ES-I3 (cell line): ENCODE measurements at regions not wholly inside any gene's neighbourhood (a gene's known extent, or its start where the extent isn't known, plus 50 kb on each side); places are given as distances from the start of the nearest gene placed in this dataset.

ENCODE experiments used
- H3K36me3 ChIP-seq: 2 replicates; pipeline ENCODE4 v1.6.1; 2013; ENCODE audit warnings: mild to moderate bottlenecking, low read length, control low read depth, moderate library complexity; ENCODE audit not compliant: insufficient read depth
- H3K4me1 ChIP-seq: 2 replicates; pipeline ENCODE4 v1.6.1; 2013; ENCODE audit warnings: mild to moderate bottlenecking, control low read depth, low read length; ENCODE audit not compliant: insufficient read depth
- H3K9ac ChIP-seq: 2 replicates; pipeline ENCODE4 v1.6.1; 2013; ENCODE audit warnings: low read depth, mild to moderate bottlenecking, low read length, moderate library complexity
- H3K9me3 ChIP-seq: 2 replicates; pipeline ENCODE4 v1.6.1; 2013; ENCODE audit warnings: mild to moderate bottlenecking, low read length, moderate library complexity; ENCODE audit not compliant: control insufficient read depth, insufficient read depth

DNA sequence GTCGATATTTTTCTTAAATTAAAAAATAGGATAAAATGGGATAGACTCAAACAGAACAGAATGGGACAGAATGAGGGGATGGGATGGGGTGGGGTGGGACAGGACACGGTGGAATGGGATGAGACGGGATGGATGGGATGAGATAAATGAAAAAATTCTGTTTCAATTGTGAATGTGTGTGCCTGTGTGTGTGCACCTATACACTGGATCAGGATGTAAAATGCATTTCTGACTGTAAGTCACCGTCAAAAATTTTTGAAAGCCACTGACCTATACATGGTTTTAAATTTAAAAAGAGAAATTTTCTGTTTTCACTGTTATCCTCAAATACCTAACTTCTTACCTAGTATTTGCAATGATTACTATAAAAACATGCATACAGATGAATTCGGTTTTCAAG lies 108.7 kb upstream of the UBE2E2 start:
- H3K4me1 ChIP-seq, result peaks cover 7% of the 10 kb centered on the region; the same call in 1 of the 2 replicates
- no peaks in the 10 kb centered on the region for H3K36me3 ChIP-seq

DNA sequence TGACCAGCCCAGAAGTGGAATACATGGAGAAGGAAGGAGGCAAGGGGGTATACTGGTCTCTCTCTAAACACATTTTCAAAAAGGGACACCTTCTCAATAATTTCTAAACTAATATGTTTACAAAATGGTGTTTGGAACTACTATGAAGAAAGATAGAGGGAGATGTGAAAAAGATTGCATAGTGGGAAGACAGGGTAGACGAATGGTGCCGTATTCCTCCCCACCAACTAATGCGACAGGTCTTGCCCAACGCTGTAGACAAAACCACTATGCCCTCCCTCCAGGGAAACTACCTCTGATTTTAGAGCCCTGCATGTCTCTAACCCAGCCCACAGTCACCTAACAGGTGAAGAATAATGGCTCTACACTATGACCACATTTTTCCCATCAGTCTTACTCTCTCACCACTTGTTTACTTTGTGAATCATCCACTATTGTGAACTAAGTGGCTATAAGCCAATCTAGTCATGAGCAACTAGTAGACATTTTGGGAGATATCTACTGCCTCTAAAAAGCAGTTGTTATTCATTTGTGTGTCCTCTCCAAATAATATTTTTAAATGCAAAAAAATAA lies 108.2 kb upstream of the UBE2E2 start:
- peaks cover 3% of the 10 kb centered on the region; the same call in 1 of the 2 replicates for H3K9me3 ChIP-seq
- peaks cover 7% of the 10 kb centered on the region; the same call in 1 of the 2 replicates for H3K4me1 ChIP-seq
- H3K36me3 ChIP-seq, result no peaks in the 10 kb centered on the region
- no peak overlapping the region for H3K9ac ChIP-seq

More for the DNA sequence above, 108.7 kb upstream of the UBE2E2 start:
- Histone ChIP-seq H3K9me3 (peaks cover 3% of the 10 kb centered on the region; the same call in 1 of the 2 replicates), H3K9ac (no peak overlapping the region)

DNA sequence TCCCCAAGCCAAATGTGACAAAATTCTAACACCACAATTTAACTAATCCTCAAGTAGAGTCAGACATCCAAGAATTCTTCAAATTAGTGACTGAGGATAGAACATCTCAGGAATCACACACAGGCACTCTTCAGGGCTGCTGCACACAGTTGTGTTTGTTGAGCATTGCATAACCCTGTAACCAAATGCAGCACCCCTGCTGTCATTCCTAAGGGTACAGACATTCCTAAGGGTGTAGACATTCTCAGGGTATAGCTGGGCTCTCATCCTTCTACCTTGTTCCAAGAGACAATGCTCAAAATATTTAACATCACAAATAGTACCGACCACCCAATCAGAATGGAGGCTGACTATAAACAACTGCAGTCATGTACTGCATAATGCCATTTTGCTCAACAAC lies 107.1 kb upstream of the UBE2E2 start:
- Histone ChIP-seq H3K9me3 (peaks cover 3% of the 10 kb centered on the region; the same call in 1 of the 2 replicates), H3K36me3 (no peaks in the 10 kb centered on the region), H3K4me1 (peaks cover 7% of the 10 kb centered on the region; the same call in 1 of the 2 replicates), H3K9ac (no peak overlapping the region)

DNA sequence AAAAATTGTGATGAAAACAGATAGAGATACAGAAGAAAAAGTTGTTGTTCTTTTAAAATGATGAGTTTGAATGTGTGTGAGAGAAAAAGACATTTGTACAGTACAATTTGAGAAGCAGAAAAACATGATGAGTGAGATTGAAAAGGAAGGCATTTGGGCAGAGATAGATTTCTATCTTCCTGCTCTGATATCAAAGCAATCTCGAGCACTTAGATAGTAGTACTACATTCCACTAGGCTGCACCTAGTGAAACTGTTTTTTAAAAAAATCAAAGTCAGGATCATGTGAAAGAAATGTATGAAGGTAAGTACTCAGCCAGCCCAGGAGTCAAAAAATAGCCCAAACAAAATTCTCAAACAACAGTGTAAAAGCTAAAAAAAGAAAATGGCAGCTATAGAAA lies 104.1 kb upstream of the UBE2E2 start:
- H3K9ac ChIP-seq, result no peak overlapping the region
- H3K4me1 ChIP-seq, result peaks cover 7% of the 10 kb centered on the region; the same call in 1 of the 2 replicates
- H3K36me3 ChIP-seq, result no peaks in the 10 kb centered on the region
- no peaks in the 10 kb centered on the region for H3K9me3 ChIP-seq

DNA sequence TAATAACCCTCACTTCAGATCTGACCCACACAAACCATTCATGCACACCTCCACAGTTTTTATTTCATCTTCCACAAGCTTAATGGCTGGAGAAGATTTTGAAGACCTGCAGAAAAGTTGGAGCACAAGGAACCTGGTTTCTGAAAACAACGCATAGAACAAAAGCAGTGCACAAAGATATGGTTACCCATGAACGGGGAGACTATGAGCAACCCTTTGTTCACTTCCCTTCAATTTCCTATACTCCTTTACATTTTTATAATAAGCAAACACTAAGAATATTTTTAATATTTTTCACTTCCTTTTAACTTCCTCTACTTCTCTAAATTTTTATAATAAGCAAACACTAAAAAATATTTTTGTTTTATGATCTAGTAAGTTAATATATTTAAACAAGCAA lies 103.5 kb upstream of the UBE2E2 start:
- H3K9me3 ChIP-seq, result no peaks in the 10 kb centered on the region
- no peaks in the 10 kb centered on the region for H3K36me3 ChIP-seq
- H3K4me1 ChIP-seq, result peaks cover 7% of the 10 kb centered on the region; the same call in 1 of the 2 replicates
- H3K9ac ChIP-seq, result no peak overlapping the region

DNA sequence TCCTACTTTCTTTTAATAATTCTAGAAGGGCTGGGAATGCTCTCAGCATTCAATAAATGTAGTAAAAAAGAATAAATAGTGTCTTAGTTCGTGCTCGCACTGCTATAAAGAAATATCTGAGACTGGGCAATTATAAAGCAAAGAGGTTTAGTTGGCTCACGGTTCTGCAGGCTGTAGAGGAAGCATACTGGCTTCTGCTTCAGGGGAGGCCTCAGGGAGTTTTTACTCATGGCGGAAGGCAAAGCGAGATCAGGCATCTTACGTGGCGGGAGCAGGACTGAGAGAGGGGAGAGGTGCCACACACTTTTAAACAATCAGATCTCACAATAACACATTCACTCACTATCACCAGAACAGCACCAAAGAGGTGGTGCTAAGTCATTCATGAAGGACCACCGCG lies 103.0 kb upstream of the UBE2E2 start:
- no peak overlapping the region for H3K9ac ChIP-seq
- peaks cover 7% of the 10 kb centered on the region; the same call in 1 of the 2 replicates for H3K4me1 ChIP-seq
- H3K36me3 ChIP-seq, result no peaks in the 10 kb centered on the region
- no peaks in the 10 kb centered on the region for H3K9me3 ChIP-seq

DNA sequence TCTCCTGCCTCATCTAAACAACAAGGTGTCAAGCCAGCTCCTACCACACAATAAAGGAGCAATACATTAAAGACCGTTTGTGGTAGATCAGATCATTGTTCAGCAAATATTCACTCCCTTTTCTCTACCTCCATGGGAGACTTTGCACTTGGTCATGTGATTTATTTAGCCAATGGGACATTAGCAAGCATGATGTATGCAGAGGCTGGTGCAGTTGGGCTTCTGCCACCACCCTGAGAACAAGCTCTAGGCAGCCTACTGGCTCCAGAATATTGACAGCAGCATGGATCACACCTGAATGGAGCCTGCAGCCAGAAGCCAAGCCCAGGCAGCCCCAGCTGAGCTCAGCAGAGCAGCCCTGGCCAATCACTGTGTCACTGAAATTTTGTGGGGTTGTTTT lies 99.4 kb upstream of the UBE2E2 start:
- Histone ChIP-seq H3K36me3 (no peaks in the 10 kb centered on the region), H3K9me3 (no peaks in the 10 kb centered on the region), H3K4me1 (no peaks in the 10 kb centered on the region), H3K9ac (no peak overlapping the region)

DNA sequence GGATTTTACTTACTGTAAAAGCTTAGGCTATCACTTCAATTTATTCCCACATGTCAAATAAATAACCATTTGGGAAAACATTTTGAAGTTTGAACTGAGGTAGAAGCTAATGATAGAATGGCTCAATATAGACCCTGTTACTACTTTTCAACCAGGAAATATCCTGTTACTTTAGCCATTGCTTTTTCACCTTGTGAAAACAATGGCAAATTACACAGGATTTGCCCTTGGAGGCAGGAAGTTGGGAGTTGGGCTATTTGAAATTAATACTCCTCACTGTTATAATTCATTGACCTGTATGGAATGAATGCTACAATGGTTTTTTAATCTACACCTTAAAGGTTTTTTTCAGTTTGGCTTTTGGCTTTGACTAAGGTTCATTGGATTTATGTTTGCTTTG lies 98.1 kb upstream of the UBE2E2 start:
- Histone ChIP-seq H3K9me3 (no peaks in the 10 kb centered on the region), H3K36me3 (no peaks in the 10 kb centered on the region), H3K9ac (no peak overlapping the region), H3K4me1 (no peaks in the 10 kb centered on the region)

DNA sequence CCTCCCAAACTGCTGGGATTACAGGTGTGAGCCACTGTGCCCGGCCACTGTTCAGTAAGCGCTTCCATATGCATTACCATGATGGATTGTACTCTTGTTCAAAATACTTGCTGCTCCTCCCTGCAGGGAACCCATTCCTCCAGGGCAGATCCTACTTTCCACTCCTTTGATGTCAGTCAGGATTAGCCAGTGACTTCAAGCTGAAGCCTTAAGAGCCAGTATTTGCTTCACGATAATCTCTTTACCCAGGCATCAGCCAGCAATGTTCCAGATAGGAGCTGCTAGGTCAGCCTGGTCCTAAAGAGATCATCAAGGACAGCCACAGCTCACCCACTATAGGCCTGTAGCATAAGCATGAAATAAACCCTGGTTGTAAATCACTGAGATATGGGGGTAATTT lies 96.5 kb upstream of the UBE2E2 start:
- H3K4me1 ChIP-seq, result no peaks in the 10 kb centered on the region
- H3K36me3 ChIP-seq, result no peaks in the 10 kb centered on the region
- no peak overlapping the region for H3K9ac ChIP-seq
- H3K9me3 ChIP-seq, result no peaks in the 10 kb centered on the region

DNA sequence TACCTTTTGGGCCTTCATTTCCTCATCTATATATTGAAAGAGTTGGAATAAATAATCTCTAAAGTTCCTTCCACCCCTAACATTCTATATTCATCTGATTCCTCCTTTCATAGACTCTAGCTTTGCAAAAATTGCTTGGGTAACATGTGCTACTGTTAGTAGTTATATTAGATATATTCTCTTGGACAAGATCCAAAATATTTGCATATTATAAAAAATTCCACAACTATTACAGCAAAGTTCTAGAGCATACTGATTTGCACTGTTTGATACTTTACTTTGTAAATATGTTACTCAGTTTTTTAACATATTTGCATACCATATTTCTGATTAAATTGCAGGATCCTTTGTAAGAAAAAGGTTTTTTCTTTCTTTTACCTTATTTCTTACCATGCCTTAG lies 95.9 kb upstream of the UBE2E2 start:
- H3K36me3 ChIP-seq, result no peaks in the 10 kb centered on the region
- H3K9ac ChIP-seq, result no peak overlapping the region
- H3K4me1 ChIP-seq, result no peaks in the 10 kb centered on the region
- no peaks in the 10 kb centered on the region for H3K9me3 ChIP-seq

DNA sequence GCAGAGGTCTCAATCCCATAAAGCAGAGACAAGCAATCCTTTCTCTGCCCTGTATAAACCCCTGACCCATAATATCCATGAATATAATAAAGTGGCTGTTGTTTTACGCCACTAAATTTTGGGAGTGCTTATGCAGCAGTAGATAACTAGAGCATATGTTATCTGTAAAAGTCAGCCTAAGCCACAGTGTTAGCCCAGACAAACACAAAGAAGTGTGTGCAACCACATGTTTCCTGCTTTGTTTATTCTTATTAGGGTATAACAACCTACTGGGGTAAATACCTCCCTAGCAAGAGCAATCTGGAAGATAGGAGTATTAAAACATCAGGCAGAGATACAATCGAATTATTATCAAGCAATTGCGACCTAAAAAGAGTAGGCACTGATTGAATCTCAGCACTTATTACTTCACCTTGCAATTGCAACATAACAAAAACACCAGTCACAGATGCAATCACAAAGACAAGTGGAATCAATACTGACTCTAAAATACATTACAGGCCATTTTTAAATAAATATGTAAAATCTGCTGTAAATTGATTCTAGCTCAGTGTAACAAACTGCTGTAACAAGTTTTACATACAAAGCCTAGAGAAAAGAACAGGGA lies 94.6 kb upstream of the UBE2E2 start:
- Histone ChIP-seq H3K4me1 (no peaks in the 10 kb centered on the region), H3K9me3 (no peaks in the 10 kb centered on the region), H3K36me3 (no peaks in the 10 kb centered on the region), H3K9ac (no peak overlapping the region)

DNA sequence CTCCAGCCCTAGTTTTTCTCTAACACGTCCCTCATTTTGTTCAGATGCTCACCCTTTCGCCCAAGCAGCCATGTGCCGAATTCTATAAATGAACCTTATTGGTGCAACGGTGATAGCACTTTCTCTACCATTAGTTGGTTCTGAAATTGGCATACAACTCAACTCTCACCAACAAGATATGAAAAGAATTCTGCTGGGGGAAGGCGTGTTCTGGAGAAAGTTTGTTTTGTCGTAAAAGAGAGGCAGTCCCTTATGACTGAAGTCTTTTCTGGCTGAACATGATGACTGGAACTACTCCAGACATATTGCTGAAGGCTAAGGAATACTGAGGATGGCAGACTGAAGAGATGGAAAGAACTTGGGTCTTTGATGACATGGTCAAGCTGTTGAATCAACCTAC lies 91.8 kb upstream of the UBE2E2 start:
- H3K9me3 ChIP-seq, result no peaks in the 10 kb centered on the region
- H3K36me3 ChIP-seq, result no peaks in the 10 kb centered on the region
- H3K9ac ChIP-seq, result no peak overlapping the region
- no peaks in the 10 kb centered on the region for H3K4me1 ChIP-seq

DNA sequence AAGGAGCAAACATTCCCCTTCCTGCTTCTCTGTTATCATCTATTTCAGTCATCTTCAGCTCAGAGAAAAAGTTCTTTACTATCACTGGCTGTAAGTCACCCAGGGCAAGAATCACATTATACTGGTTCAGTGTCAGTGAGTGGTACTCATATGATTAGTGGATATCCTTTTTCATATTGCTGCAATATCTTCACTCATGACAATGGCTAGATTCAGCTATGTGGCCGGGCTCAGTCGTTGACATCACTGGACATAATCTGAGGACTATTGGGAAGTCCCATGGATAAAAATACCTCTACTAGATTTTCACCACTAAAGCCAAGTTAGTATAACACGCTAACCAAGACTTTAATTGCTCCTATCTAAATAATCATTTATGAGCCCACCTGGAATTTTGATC lies 91.3 kb upstream of the UBE2E2 start:
- Histone ChIP-seq H3K4me1 (no peaks in the 10 kb centered on the region), H3K36me3 (no peaks in the 10 kb centered on the region), H3K9ac (no peak overlapping the region), H3K9me3 (no peaks in the 10 kb centered on the region)

DNA sequence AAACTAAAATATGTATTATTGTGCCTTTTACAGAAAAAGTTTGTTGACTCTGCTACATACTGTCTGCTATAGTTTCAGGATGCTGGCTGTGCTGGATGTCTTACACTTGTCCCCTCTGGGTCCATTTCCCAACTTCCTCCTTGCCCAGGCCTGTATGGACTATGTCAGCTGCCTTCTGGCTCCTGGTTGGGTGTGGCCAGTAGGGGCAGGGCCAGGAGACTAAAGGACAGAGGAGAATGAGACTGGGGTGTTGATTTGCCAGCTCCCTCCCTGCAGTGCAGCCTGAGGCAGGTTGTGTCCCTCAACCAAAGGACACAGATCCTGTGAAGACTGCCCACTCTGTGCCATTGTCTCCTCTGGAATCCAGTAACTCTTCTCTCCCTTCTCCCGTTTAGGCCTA lies 90.6 kb upstream of the UBE2E2 start:
- H3K9ac ChIP-seq, result no peak overlapping the region
- H3K36me3 ChIP-seq, result no peaks in the 10 kb centered on the region
- H3K4me1 ChIP-seq, result 0 out of 2 replicates have a peak, but pooled peaks cover 5% of the 10 kb centered on the region
- no peaks in the 10 kb centered on the region for H3K9me3 ChIP-seq

DNA sequence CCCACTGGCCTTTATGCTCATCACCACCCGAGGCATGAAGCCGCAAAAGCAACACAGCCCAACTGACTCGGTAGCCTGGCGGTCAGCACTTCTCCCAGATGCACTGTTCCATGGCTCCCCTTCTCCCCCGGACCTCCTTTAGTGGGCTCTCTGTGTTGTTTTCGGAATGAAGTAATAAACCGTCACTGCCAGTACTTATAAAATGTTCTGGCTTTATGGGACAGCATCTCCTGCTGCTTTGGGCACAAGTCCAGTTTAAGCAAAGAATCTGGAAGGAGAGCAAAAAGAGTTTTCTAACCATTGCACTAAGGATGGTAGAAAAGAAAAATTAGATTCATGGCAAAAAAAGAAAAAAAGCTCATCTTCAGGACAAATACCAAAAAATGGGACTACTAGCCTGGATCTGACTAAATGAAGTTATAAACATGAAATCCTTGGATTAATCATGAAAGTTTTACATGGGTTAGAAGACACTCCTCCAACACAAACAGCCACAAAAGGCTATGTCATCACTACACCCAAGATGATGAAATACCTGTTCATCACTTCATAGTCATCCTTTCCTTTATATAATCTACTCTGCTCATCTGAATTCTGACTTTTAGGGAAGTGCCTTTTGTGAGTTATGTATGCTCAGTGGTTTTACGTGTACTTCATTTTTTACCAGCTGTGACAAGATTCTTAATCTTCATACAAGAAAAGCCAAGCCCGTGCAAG lies 89.5 kb upstream of the UBE2E2 start:
- Histone ChIP-seq H3K36me3 (no peaks in the 10 kb centered on the region), H3K9ac (no peak overlapping the region), H3K9me3 (no peaks in the 10 kb centered on the region), H3K4me1 (0 out of 2 replicates have a peak, but pooled peaks cover 5% of the 10 kb centered on the region)
